ENCODE measurements at regions not wholly inside any gene's neighbourhood (a gene's known extent, or its start where the extent isn't known, plus 50 kb on each side); places are given as distances from the start of the nearest gene placed in this dataset.

- TF ChIP-seq SP1 (IDR thresholded peaks at IDR 0.05) (no peak), SUZ12 (IDR thresholded peaks at IDR 0.05) (no peak), L3MBTL2 (conservative IDR thresholded peaks at IDR 0.05) (no peak), NFRKB (IDR thresholded peaks at IDR 0.05) (no peak), FOXK2 (IDR thresholded peaks at IDR 0.05) (no peak), BHLHE40 (IDR thresholded peaks at IDR 0.05; ENCODE audit: borderline replicate concordance) (no peak), PKNOX1 (IDR thresholded peaks at IDR 0.05) (no peak), FOXA1 (IDR thresholded peaks at IDR 0.05) (no peak), TARDBP (IDR thresholded peaks at IDR 0.05) (no peak)
Observed at GRCh38 chr11:27965559-27965958, 142.4 kb downstream of the KIF18A start.
